C4-2B (cell line): ENCODE measurements at regions not wholly inside any gene's neighbourhood (a gene's known extent, or its start where the extent isn't known, plus 50 kb on each side); places are given as distances from the start of the nearest gene placed in this dataset.

Experiments
- ZFX ChIP-seq: fragments of 450-650 bp; IDR thresholded peaks from 2 replicates; pipeline ENCODE4 v1.6.1; 2017
- TF ChIP-seq, protein P1 (sequence below): fragments of 450-650 bp; conservative IDR thresholded peaks from 2 replicates; pipeline ENCODE4 v1.5.1; 2017; ENCODE audit warnings: mild to moderate bottlenecking

DNA sequence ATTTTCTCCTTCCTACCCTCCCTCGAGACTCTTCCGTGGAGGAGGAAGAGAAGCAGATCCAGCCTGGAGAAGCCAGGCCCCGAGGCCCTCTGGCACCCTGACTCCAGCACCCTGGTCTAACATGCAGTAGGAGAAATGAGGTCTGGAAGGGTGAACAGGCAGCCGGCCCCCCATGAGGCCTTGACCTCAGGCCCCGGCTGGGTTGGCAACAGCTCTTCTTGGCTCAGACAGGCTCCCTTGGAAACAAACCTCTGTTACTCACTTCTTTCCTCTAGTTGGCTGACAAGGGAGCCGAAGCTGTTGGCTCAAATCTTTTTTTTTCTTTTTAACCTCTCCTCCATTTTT lies 73.4 kb downstream of the CPN2 start:
- TF ChIP-seq, protein P1, sequence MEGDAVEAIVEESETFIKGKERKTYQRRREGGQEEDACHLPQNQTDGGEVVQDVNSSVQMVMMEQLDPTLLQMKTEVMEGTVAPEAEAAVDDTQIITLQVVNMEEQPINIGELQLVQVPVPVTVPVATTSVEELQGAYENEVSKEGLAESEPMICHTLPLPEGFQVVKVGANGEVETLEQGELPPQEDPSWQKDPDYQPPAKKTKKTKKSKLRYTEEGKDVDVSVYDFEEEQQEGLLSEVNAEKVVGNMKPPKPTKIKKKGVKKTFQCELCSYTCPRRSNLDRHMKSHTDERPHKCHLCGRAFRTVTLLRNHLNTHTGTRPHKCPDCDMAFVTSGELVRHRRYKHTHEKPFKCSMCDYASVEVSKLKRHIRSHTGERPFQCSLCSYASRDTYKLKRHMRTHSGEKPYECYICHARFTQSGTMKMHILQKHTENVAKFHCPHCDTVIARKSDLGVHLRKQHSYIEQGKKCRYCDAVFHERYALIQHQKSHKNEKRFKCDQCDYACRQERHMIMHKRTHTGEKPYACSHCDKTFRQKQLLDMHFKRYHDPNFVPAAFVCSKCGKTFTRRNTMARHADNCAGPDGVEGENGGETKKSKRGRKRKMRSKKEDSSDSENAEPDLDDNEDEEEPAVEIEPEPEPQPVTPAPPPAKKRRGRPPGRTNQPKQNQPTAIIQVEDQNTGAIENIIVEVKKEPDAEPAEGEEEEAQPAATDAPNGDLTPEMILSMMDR, result no peak
- no peak for TF ChIP-seq ZFX
